Astrocyte (in vitro differentiated cells and primary cell): ENCODE measurements at regions not wholly inside any gene's neighbourhood (a gene's known extent, or its start where the extent isn't known, plus 50 kb on each side); places are given as distances from the start of the nearest gene placed in this dataset.
A peak's percentile ranks its signal among the peaks of the same experiment; 100 is the strongest.

Source experiments
- DNase-seq: peaks from one replicate; pipeline ENCODE4 v3.0.0-alpha.2; 2010; ENCODE audit warnings: low read depth
- FAIRE-seq: peaks from 2 replicates; lab custom pipeline; 2011; peaks lifted over from hg19 to GRCh38; lab: Jason Lieb, UNC
- H2AFZ ChIP-seq: 2 replicates; pipeline ENCODE4 v1.6.0; 2012; ENCODE audit warnings: low read depth, low read length, inconsistent platforms
- H3K27ac ChIP-seq: 2 replicates; pipeline ENCODE4 v1.5.1; 2011; ENCODE audit warnings: low read depth, low read length, inconsistent platforms
- H3K27me3 ChIP-seq: 2 replicates; pipeline ENCODE4 v1.6.0; 2011; ENCODE audit warnings: low read length, inconsistent platforms; ENCODE audit not compliant: insufficient read depth
- H3K36me3 ChIP-seq: 2 replicates; pipeline ENCODE4 v1.5.1; 2011; ENCODE audit warnings: low read length, inconsistent platforms; ENCODE audit not compliant: insufficient read depth
- H3K4me1 ChIP-seq: 2 replicates; pipeline ENCODE4 v1.5.1; 2011; ENCODE audit warnings: low read length, inconsistent platforms; ENCODE audit not compliant: insufficient read depth
- H3K4me2 ChIP-seq: 2 replicates; pipeline ENCODE4 v1.6.0; 2012; ENCODE audit warnings: low read length, inconsistent platforms
- H3K4me3 ChIP-seq: 2 replicates; pipeline ENCODE4 v1.5.1; 2011; ENCODE audit warnings: low read depth, mild to moderate bottlenecking, low read length, inconsistent platforms; ENCODE audit not compliant: insufficient read depth
- H3K79me2 ChIP-seq: 2 replicates; pipeline ENCODE4 v1.6.0; 2012; ENCODE audit warnings: mild to moderate bottlenecking, low read length, inconsistent platforms; ENCODE audit not compliant: insufficient read depth
- H3K9ac ChIP-seq: 2 replicates; pipeline ENCODE4 v1.6.0; 2012; ENCODE audit warnings: mild to moderate bottlenecking, low read length, inconsistent platforms
- H3K9me3 ChIP-seq: 2 replicates; pipeline ENCODE4 v1.5.1; 2012; ENCODE audit warnings: low read depth, mild to moderate bottlenecking, low read length, inconsistent platforms; ENCODE audit not compliant: insufficient read depth
- H4K20me1 ChIP-seq: 2 replicates; pipeline ENCODE4 v1.6.0; 2012; ENCODE audit warnings: low read length, inconsistent platforms; ENCODE audit not compliant: insufficient read depth
- H3K27ac Mint-ChIP-seq: one replicate; pipeline ENCODE4 v1.8.0; 2021; ENCODE audit warnings: mild to moderate bottlenecking, mixed read lengths; ENCODE audit not compliant: unreplicated experiment
- H3K27me3 Mint-ChIP-seq: one replicate; pipeline ENCODE4 v1.8.0; 2021; ENCODE audit warnings: low read depth, mixed read lengths; ENCODE audit not compliant: unreplicated experiment
- H3K36me3 Mint-ChIP-seq: one replicate; pipeline ENCODE4 v1.8.0; 2021; ENCODE audit warnings: low read depth, mixed read lengths; ENCODE audit not compliant: unreplicated experiment
- H3K4me1 Mint-ChIP-seq: one replicate; pipeline ENCODE4 v1.8.0; 2021; ENCODE audit warnings: low read depth, mixed read lengths; ENCODE audit not compliant: unreplicated experiment
- H3K4me3 Mint-ChIP-seq: one replicate; pipeline ENCODE4 v1.8.0; 2021; ENCODE audit warnings: mild to moderate bottlenecking, moderate library complexity, mixed read lengths; ENCODE audit not compliant: unreplicated experiment
- H3K9me3 Mint-ChIP-seq: one replicate; pipeline ENCODE4 v1.8.0; 2021; ENCODE audit warnings: mild to moderate bottlenecking, mixed read lengths; ENCODE audit not compliant: unreplicated experiment
- EZH2 ChIP-seq: IDR thresholded peaks from 2 replicates; pipeline ENCODE4 v1.6.1; 2012; ENCODE audit warnings: mild to moderate bottlenecking, low read length, inconsistent platforms; ENCODE audit not compliant: insufficient read depth
- TF ChIP-seq, protein P1 (sequence below): IDR thresholded peaks from 2 replicates; pipeline ENCODE4 v1.5.1; 2011; ENCODE audit warnings: low read depth, mild to moderate bottlenecking, inconsistent platforms, low read length, moderate library complexity; ENCODE audit not compliant: insufficient read depth

- Histone ChIP-seq H3K27ac (no peak overlapping the region), H2AFZ (no peak overlapping the region), H3K9me3 (no peaks in the 10 kb centered on the region), H3K9ac (no peak overlapping the region), H3K4me3 (no peak overlapping the region), H4K20me1 (no peaks in the 10 kb centered on the region), H3K79me2 (no peaks in the 10 kb centered on the region), H3K4me1 (no peaks in the 10 kb centered on the region), H3K36me3 (no peaks in the 10 kb centered on the region), H3K27me3 (no peaks in the 10 kb centered on the region), H3K4me2 (no peak overlapping the region)
- FAIRE-seq (no peak), DNase-seq (no peak)
- H3K27ac Mint-ChIP-seq, result no peak overlapping the region
- H3K9me3 Mint-ChIP-seq, result no peaks in the 10 kb centered on the region
- H3K4me3 Mint-ChIP-seq, result no peak overlapping the region
- TF ChIP-seq, protein P1, sequence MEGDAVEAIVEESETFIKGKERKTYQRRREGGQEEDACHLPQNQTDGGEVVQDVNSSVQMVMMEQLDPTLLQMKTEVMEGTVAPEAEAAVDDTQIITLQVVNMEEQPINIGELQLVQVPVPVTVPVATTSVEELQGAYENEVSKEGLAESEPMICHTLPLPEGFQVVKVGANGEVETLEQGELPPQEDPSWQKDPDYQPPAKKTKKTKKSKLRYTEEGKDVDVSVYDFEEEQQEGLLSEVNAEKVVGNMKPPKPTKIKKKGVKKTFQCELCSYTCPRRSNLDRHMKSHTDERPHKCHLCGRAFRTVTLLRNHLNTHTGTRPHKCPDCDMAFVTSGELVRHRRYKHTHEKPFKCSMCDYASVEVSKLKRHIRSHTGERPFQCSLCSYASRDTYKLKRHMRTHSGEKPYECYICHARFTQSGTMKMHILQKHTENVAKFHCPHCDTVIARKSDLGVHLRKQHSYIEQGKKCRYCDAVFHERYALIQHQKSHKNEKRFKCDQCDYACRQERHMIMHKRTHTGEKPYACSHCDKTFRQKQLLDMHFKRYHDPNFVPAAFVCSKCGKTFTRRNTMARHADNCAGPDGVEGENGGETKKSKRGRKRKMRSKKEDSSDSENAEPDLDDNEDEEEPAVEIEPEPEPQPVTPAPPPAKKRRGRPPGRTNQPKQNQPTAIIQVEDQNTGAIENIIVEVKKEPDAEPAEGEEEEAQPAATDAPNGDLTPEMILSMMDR, result no peak
- no peak for TF ChIP-seq EZH2
- H3K27me3 Mint-ChIP-seq, result peaks cover 5% of the 10 kb centered on the region
- H3K36me3 Mint-ChIP-seq, result peaks cover 3% of the 10 kb centered on the region
- H3K4me1 Mint-ChIP-seq, result peaks cover 24% of the 10 kb centered on the region
Observed at GRCh38 chr6:25181350-25181724, 97.8 kb upstream of the CARMIL1 start.

DNA sequence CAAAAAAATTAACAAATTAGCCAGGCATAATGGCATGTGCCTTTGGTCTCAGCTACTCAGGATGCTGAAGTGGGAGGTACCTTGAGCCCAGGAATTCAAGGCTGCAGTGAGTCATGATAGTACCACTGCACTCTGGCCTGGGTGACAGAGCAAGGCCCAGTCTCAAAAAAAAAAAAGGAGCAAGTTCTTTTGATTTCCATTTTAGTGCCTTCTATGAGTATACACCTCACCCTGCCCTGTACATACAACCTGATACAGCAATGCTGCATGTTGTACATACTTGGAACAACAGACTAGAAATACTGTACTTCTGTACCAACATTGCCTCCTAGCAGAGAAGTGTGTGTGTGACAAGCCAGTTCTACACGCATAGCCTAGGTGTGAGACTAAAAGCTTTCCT, 97.3 kb upstream of the CARMIL1 start:
- Histone ChIP-seq H3K9ac (no peak overlapping the region), H3K9me3 (no peaks in the 10 kb centered on the region), H3K4me2 (no peak overlapping the region), H3K27ac (no peak overlapping the region), H4K20me1 (no peaks in the 10 kb centered on the region), H3K79me2 (no peaks in the 10 kb centered on the region), H3K36me3 (no peaks in the 10 kb centered on the region), H2AFZ (no peak overlapping the region), H3K4me3 (no peak overlapping the region), H3K27me3 (no peaks in the 10 kb centered on the region), H3K4me1 (no peaks in the 10 kb centered on the region)
- TF ChIP-seq, protein P1, result no peak
- no peak for TF ChIP-seq EZH2
- Mint-ChIP-seq H3K27me3 (peaks cover 5% of the 10 kb centered on the region), H3K4me1 (peaks cover 24% of the 10 kb centered on the region), H3K4me3 (no peak overlapping the region), H3K9me3 (no peaks in the 10 kb centered on the region), H3K36me3 (peaks cover 3% of the 10 kb centered on the region), H3K27ac (peak overlapping the region; percentile 26)
- DNase-seq, result peak; percentile 34
- FAIRE-seq, result no peak

DNA sequence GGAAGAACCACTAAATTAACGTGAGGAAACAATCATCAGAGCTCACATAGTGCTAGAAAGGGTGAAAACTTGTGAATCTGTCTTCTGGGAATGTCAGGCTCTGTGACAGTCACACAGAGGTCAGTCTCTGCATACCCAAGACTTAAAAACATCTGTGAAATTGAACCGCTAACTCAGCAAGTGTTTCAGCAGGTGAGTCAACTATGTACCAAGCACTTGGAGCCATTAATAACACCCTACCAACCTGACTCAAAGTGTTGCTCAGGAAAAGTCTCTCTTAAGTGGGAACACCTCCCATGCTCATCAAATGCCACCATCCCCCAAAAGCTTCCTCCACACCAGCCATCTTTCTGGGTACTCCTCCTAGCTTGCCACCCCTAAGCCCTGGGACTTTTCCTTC, 92.3 kb upstream of the CARMIL1 start:
- no peaks in the 10 kb centered on the region for H3K9me3 ChIP-seq
- no peaks in the 10 kb centered on the region for H4K20me1 ChIP-seq
- no peak overlapping the region for H2AFZ ChIP-seq
- DNase-seq, result no peak
- FAIRE-seq, result no peak
- H3K79me2 ChIP-seq, result no peaks in the 10 kb centered on the region
- no peaks in the 10 kb centered on the region for H3K36me3 ChIP-seq
- peaks cover 5% of the 10 kb centered on the region for H3K27me3 Mint-ChIP-seq
- H3K4me2 ChIP-seq, result no peak overlapping the region
- H3K36me3 Mint-ChIP-seq, result no peaks in the 10 kb centered on the region
- H3K4me3 ChIP-seq, result no peak overlapping the region
- peaks cover 3% of the 10 kb centered on the region for H3K9me3 Mint-ChIP-seq
- TF ChIP-seq EZH2, result no peak
- TF ChIP-seq, protein P1, result no peak
- no peak overlapping the region for H3K9ac ChIP-seq
- no peaks in the 10 kb centered on the region for H3K4me1 ChIP-seq
- no peak overlapping the region for H3K4me3 Mint-ChIP-seq
- no peak overlapping the region for H3K27ac ChIP-seq
- H3K27ac Mint-ChIP-seq, result no peak overlapping the region
- H3K27me3 ChIP-seq, result no peaks in the 10 kb centered on the region
- H3K4me1 Mint-ChIP-seq, result peaks cover 12% of the 10 kb centered on the region
